H7 (cell line): ENCODE measurements at regions not wholly inside any gene's neighbourhood (a gene's known extent, or its start where the extent isn't known, plus 50 kb on each side); places are given as distances from the start of the nearest gene placed in this dataset.
"Not testable (repeated sequence)": the region's sequence is repeated elsewhere in the genome, so short reads cannot be mapped to it uniquely, and the experiment has no call there.

Source experiments
- DNase-seq: peaks from one replicate; pipeline ENCODE4 v3.0.0; 2012
- H3K27me3 ChIP-seq: 2 replicates; pipeline ENCODE4 v1.6.0; 2011; ENCODE audit warnings: mild to moderate bottlenecking, low read length; ENCODE audit not compliant: control insufficient read depth, insufficient read depth
- H3K36me3 ChIP-seq: replicated peaks from 2 replicates; pipeline ENCODE4 v1.5.1; 2011; ENCODE audit warnings: low read length; ENCODE audit not compliant: control insufficient read depth, insufficient read depth
- H3K4me3 ChIP-seq: 2 replicates; pipeline ENCODE4 v1.5.1; 2011; ENCODE audit warnings: low read depth, mild to moderate bottlenecking, control low read depth, low read length, moderate library complexity; ENCODE audit not compliant: insufficient read depth

DNA sequence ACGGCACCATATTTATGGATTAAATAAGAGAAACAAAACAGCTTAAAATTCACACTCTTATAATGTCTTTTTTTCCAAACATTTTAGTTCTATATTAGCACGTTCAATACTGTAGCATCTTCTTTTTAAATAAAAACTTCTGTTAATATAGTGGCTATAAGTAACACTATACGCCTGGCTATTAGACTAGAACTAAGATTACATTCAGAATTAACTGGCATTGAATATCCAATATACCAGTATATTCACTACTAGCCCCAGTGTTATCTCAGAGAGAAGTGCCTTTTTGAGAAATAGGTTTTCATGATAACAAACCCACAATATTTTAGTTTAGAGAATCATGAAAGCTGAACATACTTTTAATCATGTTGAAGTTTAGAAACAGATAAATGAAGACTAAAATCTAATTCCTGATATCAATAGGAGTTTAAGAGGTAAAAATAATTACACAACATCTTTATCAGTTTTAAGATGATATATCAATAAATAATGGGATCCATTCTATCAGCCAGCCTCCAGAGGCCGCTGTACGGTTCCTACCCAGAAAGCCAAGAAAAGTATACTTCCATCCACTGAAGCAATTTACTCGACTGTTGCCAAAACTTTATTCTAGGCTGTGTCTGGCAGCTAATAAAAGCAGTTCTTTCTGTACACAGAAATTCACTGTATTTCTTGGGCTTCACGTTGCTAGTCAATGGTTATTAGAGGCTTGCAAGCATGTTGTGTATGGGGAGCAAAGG lies 1113.4 kb upstream of the MIR17HG start:
- H3K27me3 ChIP-seq: no peaks in the 10 kb centered on the region
- H3K4me3 ChIP-seq: no peak overlapping the region
- no peak for DNase-seq
- no peaks in the 10 kb centered on the region for H3K36me3 ChIP-seq

- no peak overlapping the region for H3K4me3 ChIP-seq
- no peaks in the 10 kb centered on the region for H3K36me3 ChIP-seq
- no peaks in the 10 kb centered on the region for H3K27me3 ChIP-seq
- no peak for DNase-seq
These were observed 1109.6 kb upstream of the MIR17HG start for GRCh38 chr13:90237852-90238251.

GRCh38 chr13:90238413-90238812 lies 1109.1 kb upstream of the MIR17HG start:
- Histone ChIP-seq H3K4me3 (no peak overlapping the region), H3K27me3 (no peaks in the 10 kb centered on the region), H3K36me3 (no peaks in the 10 kb centered on the region)
- no peak for DNase-seq

- no peaks in the 10 kb centered on the region for H3K27me3 ChIP-seq
- DNase-seq: no peak
- no peak overlapping the region for H3K4me3 ChIP-seq
- H3K36me3 ChIP-seq: no peaks in the 10 kb centered on the region
These were observed 1108.4 kb upstream of the MIR17HG start for GRCh38 chr13:90239130-90239529.

- Histone ChIP-seq H3K4me3 (no peak overlapping the region), H3K27me3 (no peaks in the 10 kb centered on the region), H3K36me3 (no peaks in the 10 kb centered on the region)
- DNase-seq: no peak
These were observed 1101.5 kb upstream of the MIR17HG start for GRCh38 chr13:90246005-90246404.

DNA sequence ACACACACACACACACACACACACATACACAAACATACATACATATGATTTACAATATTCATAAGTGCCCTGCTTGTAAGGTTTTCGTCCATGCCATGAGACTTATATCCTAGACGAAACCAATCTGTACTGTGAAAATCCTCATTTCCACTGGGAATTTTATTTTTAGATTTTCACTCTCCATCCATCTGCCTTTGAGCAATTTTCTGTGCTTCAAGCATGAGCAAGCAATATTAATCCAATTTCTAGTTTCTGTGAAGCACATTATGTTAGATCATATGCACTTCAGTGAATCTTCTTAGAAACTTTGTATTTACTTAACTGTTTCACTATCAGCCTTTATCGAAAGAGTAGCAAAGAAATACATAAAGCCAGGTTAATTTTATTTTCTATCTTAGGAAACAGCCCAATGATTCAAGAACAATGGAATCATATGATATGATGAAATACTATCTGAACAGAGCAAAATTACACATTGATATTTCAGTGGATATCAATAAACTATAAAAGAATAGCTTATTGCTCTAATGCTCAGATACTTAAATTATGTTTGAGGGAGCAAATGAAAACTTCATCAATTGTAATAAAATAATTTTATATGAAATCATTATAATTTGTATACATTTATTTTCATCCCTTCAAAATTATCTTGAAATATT lies 1100.7 kb upstream of the MIR17HG start:
- no peak for DNase-seq

GRCh38 chr13:90253806-90254205 lies 1093.7 kb upstream of the MIR17HG start:
- H3K27me3 ChIP-seq: no peaks in the 10 kb centered on the region
- H3K36me3 ChIP-seq: no peaks in the 10 kb centered on the region
- H3K4me3 ChIP-seq: no peak overlapping the region
- no peak for DNase-seq

More for the DNA sequence above, 1100.7 kb upstream of the MIR17HG start:
- Histone ChIP-seq H3K36me3 (no peaks in the 10 kb centered on the region), H3K4me3 (no peak overlapping the region), H3K27me3 (no peaks in the 10 kb centered on the region)

DNA sequence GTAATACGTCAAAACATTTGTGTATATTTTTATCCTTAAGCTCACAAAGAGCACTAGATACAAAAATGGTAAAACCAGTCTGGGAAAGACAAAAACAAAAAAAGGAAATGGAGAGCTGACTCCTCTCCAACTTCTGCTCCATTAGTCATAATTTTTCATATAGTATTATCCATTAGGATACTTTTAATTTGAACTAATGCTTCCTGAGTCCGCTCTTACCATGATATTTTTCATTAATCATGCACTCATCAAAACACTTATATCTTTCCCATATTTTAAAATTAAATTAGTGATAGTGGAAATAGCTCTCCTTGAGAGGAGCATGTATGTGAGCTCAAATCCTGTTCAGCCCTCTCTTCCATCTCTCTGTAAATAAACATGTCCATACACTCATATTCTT lies 1093.0 kb upstream of the MIR17HG start:
- Histone ChIP-seq H3K4me3 (no peak overlapping the region), H3K36me3 (no peaks in the 10 kb centered on the region), H3K27me3 (no peaks in the 10 kb centered on the region)
- DNase-seq: no peak

- DNase-seq: no peak
- Histone ChIP-seq H3K36me3 (no peaks in the 10 kb centered on the region), H3K4me3 (no peak overlapping the region), H3K27me3 (no peaks in the 10 kb centered on the region)
These were observed 1090.7 kb upstream of the MIR17HG start for GRCh38 chr13:90256746-90257145.

DNA sequence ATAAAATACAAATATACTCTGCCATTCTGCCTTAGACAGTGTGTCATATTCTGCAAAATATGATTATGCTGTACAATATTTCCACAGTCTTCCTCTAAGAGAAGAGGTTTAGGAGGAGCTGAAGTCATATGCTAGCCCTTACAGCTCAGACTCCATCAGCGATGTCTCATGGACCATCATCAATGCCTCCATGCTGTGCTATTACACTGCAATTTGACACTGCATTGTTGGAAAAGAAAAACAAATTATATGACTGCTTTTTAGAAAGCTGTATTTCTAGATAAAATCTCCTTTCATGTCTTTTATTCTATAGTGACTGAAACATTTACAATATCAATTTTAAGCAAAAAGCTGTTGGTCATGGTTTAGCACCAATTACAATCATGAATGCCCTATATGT lies 1089.4 kb upstream of the MIR17HG start:
- Histone ChIP-seq H3K4me3 (no peak overlapping the region), H3K27me3 (no peaks in the 10 kb centered on the region), H3K36me3 (no peaks in the 10 kb centered on the region)
- no peak for DNase-seq

DNA sequence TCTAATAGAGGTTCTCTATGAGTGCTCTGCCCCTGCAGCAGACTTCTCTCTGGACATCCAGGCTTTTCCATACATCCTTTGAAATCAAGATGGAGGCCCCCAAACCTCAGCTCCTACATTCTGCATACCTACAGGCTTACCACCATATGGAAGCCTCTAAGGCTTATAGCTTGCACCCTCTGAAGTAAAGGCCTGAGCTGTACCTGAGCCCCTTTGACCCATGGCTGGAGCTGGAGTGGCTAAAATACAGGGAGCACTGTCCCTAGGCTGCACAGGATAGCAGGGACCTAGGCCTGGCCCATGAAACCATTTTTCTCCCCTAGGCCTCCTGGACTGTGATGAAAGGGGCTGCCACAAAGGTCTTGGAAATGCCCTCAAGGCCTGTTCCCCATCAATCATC lies 1086.1 kb upstream of the MIR17HG start:
- DNase-seq: no peak
- H3K36me3 ChIP-seq: no peaks in the 10 kb centered on the region
- no peak overlapping the region for H3K4me3 ChIP-seq
- no peaks in the 10 kb centered on the region for H3K27me3 ChIP-seq

- H3K4me3 ChIP-seq: no peak overlapping the region
- H3K36me3 ChIP-seq: no peaks in the 10 kb centered on the region
- no peak for DNase-seq
- no peaks in the 10 kb centered on the region for H3K27me3 ChIP-seq
These were observed 1077.3 kb upstream of the MIR17HG start for GRCh38 chr13:90270226-90270625.

- Histone ChIP-seq H3K27me3 (no peaks in the 10 kb centered on the region), H3K36me3 (no peaks in the 10 kb centered on the region), H3K4me3 (no peak overlapping the region)
- DNase-seq: no peak
These were observed 1075.1 kb upstream of the MIR17HG start for GRCh38 chr13:90272356-90272755.

DNA sequence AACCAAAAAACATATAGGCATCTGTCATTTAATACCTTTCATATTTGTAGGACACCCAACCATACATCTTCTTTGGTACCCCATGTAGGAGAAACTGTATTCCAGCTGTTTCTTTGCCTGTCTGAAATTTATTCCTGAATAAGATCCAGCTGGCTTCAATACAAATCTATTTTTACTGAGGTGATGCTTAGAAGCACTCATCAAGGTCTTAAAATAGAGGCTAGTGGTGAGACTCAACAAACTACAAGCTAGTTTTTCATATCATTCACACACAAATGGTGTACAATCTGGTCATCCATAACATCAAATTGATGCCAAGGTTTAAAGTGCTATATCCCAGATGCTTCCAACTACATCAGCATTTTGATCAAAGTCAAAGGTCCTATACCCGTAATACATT lies 1071.3 kb upstream of the MIR17HG start:
- Histone ChIP-seq H3K36me3 (no peaks in the 10 kb centered on the region), H3K27me3 (no peaks in the 10 kb centered on the region), H3K4me3 (no peak overlapping the region)
- DNase-seq: no peak

DNA sequence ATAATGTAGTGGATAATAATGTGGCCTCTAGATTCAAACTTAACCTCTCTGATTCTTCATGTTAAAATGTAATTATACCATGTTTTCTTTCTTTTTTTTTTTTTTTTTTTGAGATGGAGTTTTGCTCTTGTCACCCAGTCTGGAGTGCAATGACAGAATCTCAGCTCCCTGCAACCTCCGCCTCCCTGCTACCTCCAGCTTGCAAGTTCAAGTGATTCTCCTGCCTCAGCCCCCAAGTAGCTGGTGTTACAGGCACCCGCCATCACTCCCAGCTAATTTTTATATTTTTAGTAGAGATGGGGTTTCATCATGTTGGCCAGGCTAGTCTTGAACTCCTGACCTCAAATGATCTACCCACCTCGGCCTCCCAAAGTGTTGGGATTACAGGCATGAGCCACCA lies 1069.3 kb upstream of the MIR17HG start:
- not testable (repeated sequence) for H3K4me3 ChIP-seq, DNase-seq, H3K36me3 ChIP-seq, H3K27me3 ChIP-seq
